Epithelial cell of prostate (primary cell): ENCODE measurements at regions not wholly inside any gene's neighbourhood (a gene's known extent, or its start where the extent isn't known, plus 50 kb on each side); places are given as distances from the start of the nearest gene placed in this dataset.
"Not testable (repeated sequence)": the region's sequence is repeated elsewhere in the genome, so short reads cannot be mapped to it uniquely, and the experiment has no call there.

Source experiments
- DNase-seq: peaks from one replicate; pipeline ENCODE4 v3.0.0-alpha.2; 2011; ENCODE audit warnings: low read depth, low spot score
- H3K27ac ChIP-seq: fragments of 450-650 bp; 2 replicates; pipeline ENCODE4 v1.5.1; 2017; ENCODE audit warnings: mild to moderate bottlenecking

GRCh38 chr10:36051500-36051991 is 409.4 kb upstream of the FZD8 start:
- H3K27ac ChIP-seq: no peak overlapping the region
- no peak for DNase-seq

- no peak for DNase-seq
- no peak overlapping the region for H3K27ac ChIP-seq
Observed at GRCh38 chr10:36050763-36051499, 408.8 kb upstream of the FZD8 start.

GRCh38 chr10:36048780-36049179 is 406.7 kb upstream of the FZD8 start:
- DNase-seq: no peak

GRCh38 chr10:36048236-36048635 is 406.1 kb upstream of the FZD8 start:
- DNase-seq: no peak
- no peak overlapping the region for H3K27ac ChIP-seq

More at GRCh38 chr10:36048780-36049179, 406.7 kb upstream of the FZD8 start:
- H3K27ac ChIP-seq: no peak overlapping the region

- no peak for DNase-seq
Observed at GRCh38 chr10:36042135-36042534, 400.0 kb upstream of the FZD8 start.

GRCh38 chr10:36038316-36038955 is 396.3 kb upstream of the FZD8 start:
- no peak overlapping the region for H3K27ac ChIP-seq
- no peak for DNase-seq

More at GRCh38 chr10:36042135-36042534, 400.0 kb upstream of the FZD8 start:
- H3K27ac ChIP-seq: no peak overlapping the region

GRCh38 chr10:36036137-36036536 is 394.0 kb upstream of the FZD8 start:
- H3K27ac ChIP-seq: no peak overlapping the region
- no peak for DNase-seq

GRCh38 chr10:36033808-36034207 is 391.7 kb upstream of the FZD8 start:
- no peak overlapping the region for H3K27ac ChIP-seq
- no peak for DNase-seq

GRCh38 chr10:36030516-36030915 is 388.4 kb upstream of the FZD8 start:
- no peak for DNase-seq
- no peak overlapping the region for H3K27ac ChIP-seq

- no peak for DNase-seq
- H3K27ac ChIP-seq: no peak overlapping the region
Observed at GRCh38 chr10:36026656-36027390, 384.7 kb upstream of the FZD8 start.

- no peak for DNase-seq
- no peak overlapping the region for H3K27ac ChIP-seq
Observed at GRCh38 chr10:36026081-36026480, 384.0 kb upstream of the FZD8 start.

- no peak for DNase-seq
- no peak overlapping the region for H3K27ac ChIP-seq
Observed at GRCh38 chr10:36023939-36024338, 381.8 kb upstream of the FZD8 start.

- H3K27ac ChIP-seq: no peak overlapping the region
- no peak for DNase-seq
Observed at GRCh38 chr10:36021096-36021495, 379.0 kb upstream of the FZD8 start.

- no peak for DNase-seq
- no peak overlapping the region for H3K27ac ChIP-seq
Observed at GRCh38 chr10:36019749-36020148, 377.7 kb upstream of the FZD8 start.

GRCh38 chr10:36018996-36019395 is 376.9 kb upstream of the FZD8 start:
- DNase-seq: no peak
- no peak overlapping the region for H3K27ac ChIP-seq

GRCh38 chr10:36017137-36017536 is 375.0 kb upstream of the FZD8 start:
- no peak for DNase-seq

GRCh38 chr10:36007369-36007768 is 365.3 kb upstream of the FZD8 start:
- DNase-seq: no peak
- no peak overlapping the region for H3K27ac ChIP-seq

More at GRCh38 chr10:36017137-36017536, 375.0 kb upstream of the FZD8 start:
- no peak overlapping the region for H3K27ac ChIP-seq

GRCh38 chr10:36003688-36004087 is 361.6 kb upstream of the FZD8 start:
- no peak for DNase-seq
- no peak overlapping the region for H3K27ac ChIP-seq

- DNase-seq: no peak
- no peak overlapping the region for H3K27ac ChIP-seq
Observed at GRCh38 chr10:36003031-36003600, 361.0 kb upstream of the FZD8 start.

- no peak for DNase-seq
- no peak overlapping the region for H3K27ac ChIP-seq
Observed at GRCh38 chr10:36002445-36002844, 360.3 kb upstream of the FZD8 start.

GRCh38 chr10:36000754-36001153 is 358.7 kb upstream of the FZD8 start:
- DNase-seq, H3K27ac ChIP-seq: not testable (repeated sequence)
